Activated B cell treated with CpG ODN at 0.5 μM for 24 hours (primary cell): ENCODE measurements at regions not wholly inside any gene's neighbourhood (a gene's known extent, or its start where the extent isn't known, plus 50 kb on each side); places are given as distances from the start of the nearest gene placed in this dataset.

Experiments
- ATAC-seq: fragments of 200-7000 bp; cut with Tn5 transposase; one replicate; pipeline ENCODE4 v1.10.0; 2021; ENCODE audit warnings: low read depth, mild to moderate bottlenecking, moderate library complexity
- CTCF ChIA-PET: fragments of 350-600 bp; sonication (Branson Sonifier 250); formaldehyde crosslinking; loops from one replicate; lab custom pipeline; 2021; ENCODE audit warnings: antibody characterized with exemption; lab: Charles Lee
- POLR2A ChIA-PET: fragments of 350-600 bp; sonication (Branson Sonifier 250); formaldehyde crosslinking; loops from one replicate; lab custom pipeline; 2021; ENCODE audit warnings: antibody characterized with exemption; lab: Charles Lee
- DNase-seq: peaks from one replicate; pipeline ENCODE4 v3.0.0; 2022
- H3K27ac Mint-ChIP-seq: one replicate; pipeline ENCODE4 v1.8.0; 2020; ENCODE audit warnings: mixed read lengths
- H3K27me3 Mint-ChIP-seq: one replicate; pipeline ENCODE4 v1.8.0; 2021; ENCODE audit warnings: mixed read lengths
- H3K36me3 Mint-ChIP-seq: one replicate; pipeline ENCODE4 v1.8.0; 2021; ENCODE audit warnings: low read depth, mixed read lengths
- H3K4me1 Mint-ChIP-seq: one replicate; pipeline ENCODE4 v1.8.0; 2021; ENCODE audit warnings: mixed read lengths
- H3K4me3 Mint-ChIP-seq: one replicate; pipeline ENCODE4 v1.8.0; 2020; ENCODE audit warnings: mild to moderate bottlenecking, mixed read lengths
- H3K9me3 Mint-ChIP-seq: one replicate; pipeline ENCODE4 v1.8.0; 2020; ENCODE audit warnings: mixed read lengths
- intact Hi-C: fragments of 100-400 bp; cut with micrococcal nuclease; formaldehyde crosslinking; loops from one replicate; pipeline ENCODE4 v1.15.1; 2024
- TF ChIP-seq, protein P1 (sequence below): fragments of 200-600 bp; IDR thresholded peaks from one replicate; pipeline ENCODE4 v1.8.0; 2022; ENCODE audit warnings: antibody characterized with exemption, mild to moderate bottlenecking

DNA sequence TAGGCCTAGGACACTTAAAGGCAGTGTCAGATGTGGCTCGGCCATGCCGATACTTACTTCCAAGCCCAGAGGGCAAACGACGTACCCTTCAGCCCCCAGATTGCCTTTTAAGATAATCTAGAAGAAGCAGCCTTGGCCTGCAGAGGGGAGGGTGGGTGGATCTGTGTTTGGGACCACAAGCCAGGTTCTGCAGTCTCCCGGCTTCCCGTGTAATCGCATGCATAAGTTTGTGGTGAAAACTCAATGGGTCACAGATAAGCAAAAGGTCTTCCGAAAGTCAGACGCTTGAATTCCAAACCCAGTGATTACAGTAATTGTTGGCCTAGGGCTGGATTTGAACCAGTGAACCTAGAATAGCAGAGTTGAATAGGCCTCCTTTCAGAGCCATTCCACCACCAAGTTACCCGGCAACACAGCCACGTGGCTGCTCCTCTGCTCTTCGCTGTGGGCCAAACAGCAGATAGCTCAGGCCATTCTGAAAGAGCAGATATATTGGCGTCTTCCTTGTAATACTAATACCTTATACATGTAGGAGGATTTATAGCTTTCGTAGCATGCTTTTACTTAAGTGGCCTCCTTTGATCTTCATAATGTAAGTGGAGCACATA lies 170.8 kb upstream of the CADM1 start:
- ATAC-seq (no peak), DNase-seq (no peak)
- TF ChIP-seq, protein P1, sequence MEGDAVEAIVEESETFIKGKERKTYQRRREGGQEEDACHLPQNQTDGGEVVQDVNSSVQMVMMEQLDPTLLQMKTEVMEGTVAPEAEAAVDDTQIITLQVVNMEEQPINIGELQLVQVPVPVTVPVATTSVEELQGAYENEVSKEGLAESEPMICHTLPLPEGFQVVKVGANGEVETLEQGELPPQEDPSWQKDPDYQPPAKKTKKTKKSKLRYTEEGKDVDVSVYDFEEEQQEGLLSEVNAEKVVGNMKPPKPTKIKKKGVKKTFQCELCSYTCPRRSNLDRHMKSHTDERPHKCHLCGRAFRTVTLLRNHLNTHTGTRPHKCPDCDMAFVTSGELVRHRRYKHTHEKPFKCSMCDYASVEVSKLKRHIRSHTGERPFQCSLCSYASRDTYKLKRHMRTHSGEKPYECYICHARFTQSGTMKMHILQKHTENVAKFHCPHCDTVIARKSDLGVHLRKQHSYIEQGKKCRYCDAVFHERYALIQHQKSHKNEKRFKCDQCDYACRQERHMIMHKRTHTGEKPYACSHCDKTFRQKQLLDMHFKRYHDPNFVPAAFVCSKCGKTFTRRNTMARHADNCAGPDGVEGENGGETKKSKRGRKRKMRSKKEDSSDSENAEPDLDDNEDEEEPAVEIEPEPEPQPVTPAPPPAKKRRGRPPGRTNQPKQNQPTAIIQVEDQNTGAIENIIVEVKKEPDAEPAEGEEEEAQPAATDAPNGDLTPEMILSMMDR, result no peak
- Mint-ChIP-seq H3K4me1 (no peaks in the 10 kb centered on the region), H3K36me3 (no peaks in the 10 kb centered on the region), H3K27ac (no peak overlapping the region), H3K27me3 (no peaks in the 10 kb centered on the region), H3K4me3 (no peak overlapping the region), H3K9me3 (no peaks in the 10 kb centered on the region)
- ChIA-PET CTCF (no interaction called here), POLR2A (no interaction called here)
- intact Hi-C loops, result no loop called here

DNA sequence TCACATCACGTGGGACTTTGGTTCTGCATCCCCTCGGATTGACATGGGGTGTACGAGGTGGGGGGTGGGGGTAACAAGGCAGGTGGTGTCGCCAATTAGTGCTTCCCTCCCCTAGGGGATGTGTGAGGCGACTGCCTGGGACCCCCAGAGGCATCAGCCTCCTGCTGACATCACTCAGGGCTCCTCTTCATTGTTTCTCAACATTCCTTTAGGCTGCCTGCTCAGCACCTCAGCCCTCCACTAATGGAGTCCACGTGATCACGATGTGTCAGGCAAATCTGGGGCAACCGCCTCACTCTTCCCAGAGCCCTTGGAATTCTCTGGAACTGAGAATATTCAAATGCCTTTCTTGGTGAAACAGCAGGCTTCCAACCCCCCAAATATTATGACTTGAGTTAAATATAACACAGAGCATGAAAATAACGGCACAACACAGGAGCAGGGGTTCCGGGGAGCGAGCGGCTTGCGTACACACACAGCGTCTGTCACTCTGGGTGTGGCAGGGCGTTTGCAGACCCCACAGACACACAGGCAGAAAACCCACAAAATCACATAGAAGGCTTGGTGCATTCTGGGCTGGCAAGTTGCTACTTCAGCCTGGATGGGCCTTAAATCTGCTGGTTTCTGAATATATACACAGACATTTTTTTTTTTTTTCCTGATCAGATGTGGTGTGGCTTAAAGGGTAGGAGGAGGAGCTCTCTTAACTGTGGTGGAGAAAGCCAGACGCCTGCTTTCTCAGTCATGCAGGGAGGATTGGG lies 170.1 kb upstream of the CADM1 start:
- Mint-ChIP-seq H3K4me3 (no peak overlapping the region), H3K27me3 (no peaks in the 10 kb centered on the region), H3K9me3 (no peaks in the 10 kb centered on the region), H3K4me1 (no peaks in the 10 kb centered on the region), H3K27ac (no peak overlapping the region), H3K36me3 (no peaks in the 10 kb centered on the region)
- intact Hi-C loops, result no loop called here
- TF ChIP-seq, protein P1, result no peak
- DNase-seq, result no peak
- no peak for ATAC-seq
- ChIA-PET CTCF (no interaction called here), POLR2A (no interaction called here)

DNA sequence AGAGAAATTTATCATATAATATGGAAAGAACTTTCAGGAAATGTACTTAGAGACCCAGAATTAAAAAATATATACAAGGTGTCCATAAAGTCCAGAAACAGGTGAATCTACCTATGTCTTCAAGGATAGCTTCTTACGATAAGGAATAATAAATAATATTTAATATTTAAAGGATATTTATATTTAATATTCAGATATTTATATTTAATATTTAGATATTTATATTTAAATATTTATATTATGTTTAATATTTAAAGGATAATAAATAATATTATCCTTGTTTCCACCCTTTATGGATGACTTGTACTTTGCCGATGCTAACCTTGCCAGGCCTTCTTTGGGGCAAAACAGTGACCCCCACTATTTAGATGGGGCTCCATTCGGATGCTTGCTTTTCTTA lies 169.5 kb upstream of the CADM1 start:
- no peaks in the 10 kb centered on the region for H3K27me3 Mint-ChIP-seq
- intact Hi-C loops, result no loop called here
- no peak for ATAC-seq
- H3K27ac Mint-ChIP-seq, result no peak overlapping the region
- H3K36me3 Mint-ChIP-seq, result no peaks in the 10 kb centered on the region
- no peaks in the 10 kb centered on the region for H3K4me1 Mint-ChIP-seq
- CTCF ChIA-PET, result no interaction called here
- H3K9me3 Mint-ChIP-seq, result no peaks in the 10 kb centered on the region
- TF ChIP-seq, protein P1, result no peak
- H3K4me3 Mint-ChIP-seq, result no peak overlapping the region
- DNase-seq, result no peak
- POLR2A ChIA-PET, result no interaction called here

DNA sequence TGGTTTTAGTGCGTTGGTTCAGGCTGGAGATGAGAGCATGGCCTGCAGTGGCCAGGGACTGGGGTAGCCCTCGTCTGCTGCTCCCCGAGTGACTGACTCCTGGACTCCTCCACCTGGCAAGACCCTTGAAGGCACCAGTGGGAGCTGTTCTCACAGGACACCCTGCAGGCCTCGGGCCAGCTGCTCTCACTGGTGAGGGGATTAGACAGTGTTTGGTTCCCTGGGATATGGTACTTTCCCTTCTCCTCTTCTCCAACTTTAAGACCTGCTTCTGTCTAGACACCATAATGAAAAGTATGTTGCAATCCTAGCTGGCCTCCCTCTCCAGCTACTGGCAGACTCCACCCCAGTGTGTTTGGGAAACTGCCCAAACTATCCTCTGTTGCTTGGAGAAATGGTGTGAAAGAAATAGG lies 168.8 kb upstream of the CADM1 start:
- no peaks in the 10 kb centered on the region for H3K36me3 Mint-ChIP-seq
- TF ChIP-seq, protein P1, result no peak
- no peaks in the 10 kb centered on the region for H3K4me1 Mint-ChIP-seq
- DNase-seq, result no peak
- ChIA-PET POLR2A (no interaction called here), CTCF (no interaction called here)
- no peaks in the 10 kb centered on the region for H3K9me3 Mint-ChIP-seq
- intact Hi-C loops, result no loop called here
- ATAC-seq, result no peak
- H3K4me3 Mint-ChIP-seq, result no peak overlapping the region
- H3K27me3 Mint-ChIP-seq, result no peaks in the 10 kb centered on the region
- H3K27ac Mint-ChIP-seq, result no peak overlapping the region

DNA sequence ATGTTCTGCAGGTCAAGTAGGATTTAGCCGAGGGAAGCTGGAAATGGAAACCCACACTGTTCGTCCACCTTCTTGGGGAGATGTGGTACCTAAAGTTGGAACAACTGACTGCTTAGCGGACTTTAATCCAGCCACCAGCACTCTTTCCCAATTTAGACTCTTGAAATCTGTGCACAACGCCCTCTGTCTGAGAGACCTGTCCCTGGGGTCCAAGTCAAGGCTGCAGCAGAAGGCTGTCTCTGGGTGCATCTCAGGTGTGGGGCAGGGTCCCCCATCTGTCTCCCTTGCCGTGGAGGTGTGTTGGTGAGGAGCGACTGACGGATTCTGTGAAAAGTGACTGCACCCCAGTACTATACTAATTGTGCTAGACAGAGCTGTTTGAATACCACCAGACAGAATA lies 168.2 kb upstream of the CADM1 start:
- TF ChIP-seq, protein P1, result no peak
- Mint-ChIP-seq H3K27me3 (no peaks in the 10 kb centered on the region), H3K36me3 (no peaks in the 10 kb centered on the region), H3K9me3 (no peaks in the 10 kb centered on the region), H3K4me1 (no peaks in the 10 kb centered on the region), H3K27ac (no peak overlapping the region), H3K4me3 (no peak overlapping the region)
- intact Hi-C loops, result no loop called here
- no peak for DNase-seq
- ChIA-PET CTCF (no interaction called here), POLR2A (no interaction called here)
- ATAC-seq, result no peak
